ENCODE measurements at regions not wholly inside any gene's neighbourhood (a gene's known extent, or its start where the extent isn't known, plus 50 kb on each side); places are given as distances from the start of the nearest gene placed in this dataset.

- H3K4me3 ChIP-seq = no peak overlapping the region
- no peaks in the 10 kb centered on the region for H3K4me1 ChIP-seq (ENCODE audit: insufficient read depth)
- H3K27me3 ChIP-seq = no peaks in the 10 kb centered on the region
- DNase-seq (ENCODE audit: low spot score) = no peak
- H3K9me3 ChIP-seq (ENCODE audit: low read depth) = no peaks in the 10 kb centered on the region
- no peaks in the 10 kb centered on the region for H3K9me2 ChIP-seq (replicated peaks; ENCODE audit: insufficient read depth)
- H3K4me2 ChIP-seq = no peak overlapping the region
- H2AFZ ChIP-seq = no peak overlapping the region
- no peaks in the 10 kb centered on the region for H4K20me1 ChIP-seq (ENCODE audit: insufficient read depth, poor library complexity, severe bottlenecking)
- TF ChIP-seq EZH2 (IDR thresholded peaks at IDR 0.05; ENCODE audit: borderline replicate concordance) = no peak
- no peak for TF ChIP-seq CTCF (IDR thresholded peaks at IDR 0.05; ENCODE audit: poor library complexity)
- no peak for TF ChIP-seq EZH2phosphoT487 (IDR thresholded peaks at IDR 0.05; ENCODE audit: low read depth, severe bottlenecking, unreplicated experiment)
- no peak overlapping the region for H3K27ac ChIP-seq
- H3K36me3 ChIP-seq (replicated peaks; ENCODE audit: insufficient read depth, low read depth) = no peaks in the 10 kb centered on the region
- WGBS (ENCODE audit: low lambda C conversion rate, missing lambda C conversion rate) = 90% methylated on average over 1 of the region's 1 CpG
- H3K79me2 ChIP-seq = no peaks in the 10 kb centered on the region
Measured at GRCh38 chr3:8359133-8359532, 142.5 kb upstream of the LMCD1 start.

DNA sequence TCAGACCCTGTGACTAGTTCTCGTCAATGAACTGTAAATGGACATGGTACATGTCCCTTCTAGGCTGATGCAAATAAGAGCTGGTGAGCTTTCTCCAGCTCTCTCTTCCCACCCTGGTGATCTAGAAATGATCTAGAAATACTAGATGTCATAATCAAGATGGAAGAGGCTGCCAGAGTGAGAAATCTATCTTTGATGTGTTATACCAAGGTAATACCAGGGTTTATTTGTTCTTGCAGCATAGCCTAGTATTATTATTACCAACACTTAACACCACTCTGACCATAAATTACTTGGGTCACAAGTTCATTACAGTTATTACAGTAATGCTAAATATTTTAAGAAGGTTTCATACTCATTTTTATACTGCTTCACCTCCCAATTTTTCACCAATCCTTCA is 138.4 kb upstream of the LMCD1 start:
- no peaks in the 10 kb centered on the region for H4K20me1 ChIP-seq (ENCODE audit: insufficient read depth, poor library complexity, severe bottlenecking)
- no peak overlapping the region for H3K4me3 ChIP-seq
- no peak for DNase-seq (ENCODE audit: low spot score)
- H3K4me2 ChIP-seq = no peak overlapping the region
- no peaks in the 10 kb centered on the region for H3K9me2 ChIP-seq (replicated peaks; ENCODE audit: insufficient read depth)
- WGBS (ENCODE audit: low lambda C conversion rate, missing lambda C conversion rate) = 100% methylated on average over 1 of the region's 1 CpG
- no peaks in the 10 kb centered on the region for H3K79me2 ChIP-seq
- no peaks in the 10 kb centered on the region for H3K36me3 ChIP-seq (replicated peaks; ENCODE audit: insufficient read depth, low read depth)
- H3K27me3 ChIP-seq = no peaks in the 10 kb centered on the region
- no peak overlapping the region for H2AFZ ChIP-seq
- no peaks in the 10 kb centered on the region for H3K4me1 ChIP-seq (ENCODE audit: insufficient read depth)
- no peak overlapping the region for H3K27ac ChIP-seq
- H3K9me3 ChIP-seq (ENCODE audit: low read depth) = no peaks in the 10 kb centered on the region
- TF ChIP-seq CTCF (IDR thresholded peaks at IDR 0.05; ENCODE audit: poor library complexity) (no peak), EZH2phosphoT487 (IDR thresholded peaks at IDR 0.05; ENCODE audit: low read depth, severe bottlenecking, unreplicated experiment) (no peak), EZH2 (IDR thresholded peaks at IDR 0.05; ENCODE audit: borderline replicate concordance) (no peak)

GRCh38 chr3:8365541-8365940 is 136.1 kb upstream of the LMCD1 start:
- Histone ChIP-seq H3K4me3 (no peak overlapping the region), H3K9me3 (ENCODE audit: low read depth) (no peaks in the 10 kb centered on the region), H3K36me3 (replicated peaks; ENCODE audit: insufficient read depth, low read depth) (no peaks in the 10 kb centered on the region), H4K20me1 (ENCODE audit: insufficient read depth, poor library complexity, severe bottlenecking) (no peaks in the 10 kb centered on the region), H3K79me2 (no peaks in the 10 kb centered on the region), H3K4me2 (no peak overlapping the region), H3K27ac (no peak overlapping the region), H3K4me1 (ENCODE audit: insufficient read depth) (no peaks in the 10 kb centered on the region), H3K27me3 (no peaks in the 10 kb centered on the region), H3K9me2 (replicated peaks; ENCODE audit: insufficient read depth) (no peaks in the 10 kb centered on the region), H2AFZ (no peak overlapping the region)
- DNase-seq (ENCODE audit: low spot score) = no peak
- 90% methylated on average over 5 of the region's 5 CpGs for WGBS (ENCODE audit: low lambda C conversion rate, missing lambda C conversion rate)
- TF ChIP-seq EZH2 (IDR thresholded peaks at IDR 0.05; ENCODE audit: borderline replicate concordance) (no peak), EZH2phosphoT487 (IDR thresholded peaks at IDR 0.05; ENCODE audit: low read depth, severe bottlenecking, unreplicated experiment) (no peak), CTCF (IDR thresholded peaks at IDR 0.05; ENCODE audit: poor library complexity) (no peak)
